ENCODE measurements at regions not wholly inside any gene's neighbourhood (a gene's known extent, or its start where the extent isn't known, plus 50 kb on each side); places are given as distances from the start of the nearest gene placed in this dataset.

GRCh38 chr12:71011261-71011660 lies 90.7 kb upstream of the PTPRR start:
- DNase-seq (ENCODE audit: extremely low read depth, low read depth) = peak; percentile 27

- no peak for DNase-seq (ENCODE audit: extremely low read depth, low read depth)
Observed at GRCh38 chr12:71010143-71010479, 89.6 kb upstream of the PTPRR start.

- DNase-seq (ENCODE audit: extremely low read depth, low read depth) = no peak
Observed at GRCh38 chr12:71009430-71010142, 89.0 kb upstream of the PTPRR start.

GRCh38 chr12:71008616-71009015 lies 88.1 kb upstream of the PTPRR start:
- no peak for DNase-seq (ENCODE audit: extremely low read depth, low read depth)

GRCh38 chr12:71007781-71008404 lies 87.4 kb upstream of the PTPRR start:
- no peak for DNase-seq (ENCODE audit: extremely low read depth, low read depth)

- no peak for DNase-seq (ENCODE audit: extremely low read depth, low read depth)
Observed at GRCh38 chr12:71007020-71007419, 86.5 kb upstream of the PTPRR start.

- DNase-seq (ENCODE audit: extremely low read depth, low read depth) = no peak
Observed at GRCh38 chr12:71005166-71005565, 84.6 kb upstream of the PTPRR start.

GRCh38 chr12:71004578-71004977 lies 84.0 kb upstream of the PTPRR start:
- DNase-seq (ENCODE audit: extremely low read depth, low read depth) = no peak

GRCh38 chr12:71000748-71001147 lies 80.2 kb upstream of the PTPRR start:
- no peak for DNase-seq (ENCODE audit: extremely low read depth, low read depth)

- DNase-seq (ENCODE audit: extremely low read depth, low read depth) = no peak
Observed at GRCh38 chr12:71000255-71000654, 79.7 kb upstream of the PTPRR start.

- peak; percentile 1 for DNase-seq (ENCODE audit: extremely low read depth, low read depth)
Observed at GRCh38 chr12:70994217-70994788, 73.8 kb upstream of the PTPRR start.

GRCh38 chr12:70989232-70989631 lies 68.7 kb upstream of the PTPRR start:
- no peak for DNase-seq (ENCODE audit: extremely low read depth, low read depth)

- no peak for DNase-seq (ENCODE audit: extremely low read depth, low read depth)
Observed at GRCh38 chr12:70985850-70986249, 65.3 kb upstream of the PTPRR start.

- no peak for DNase-seq (ENCODE audit: extremely low read depth, low read depth)
Observed at GRCh38 chr12:70983692-70984091, 63.2 kb upstream of the PTPRR start.

GRCh38 chr12:70982991-70983390 lies 62.5 kb upstream of the PTPRR start:
- no peak for DNase-seq (ENCODE audit: extremely low read depth, low read depth)

- no peak for DNase-seq (ENCODE audit: extremely low read depth, low read depth)
Observed at GRCh38 chr12:70982286-70982685, 61.7 kb upstream of the PTPRR start.

GRCh38 chr12:70971001-70971794 lies 50.7 kb upstream of the PTPRR start:
- DNase-seq (ENCODE audit: extremely low read depth, low read depth) = no peak

Measured in NCI-H460 (cell line).